HG02938 (cell line): ENCODE measurements at regions not wholly inside any gene's neighbourhood (a gene's known extent, or its start where the extent isn't known, plus 50 kb on each side); places are given as distances from the start of the nearest gene placed in this dataset.
"Not testable (repeated sequence)": the region's sequence is repeated elsewhere in the genome, so short reads cannot be mapped to it uniquely, and the experiment has no call there.

Experiments used
- ATAC-seq: cut with Tn5 transposase; IDR thresholded peaks from one replicate; pipeline ENCODE4 v1.9.1; 2021; ENCODE audit warnings: mild to moderate bottlenecking, moderate library complexity; ENCODE audit not compliant: unreplicated experiment

- ATAC-seq: not testable (repeated sequence)
Measured at GRCh38 chr2:76697439-76697838, 824.7 kb downstream of the LRRTM4 start.

- no peak for ATAC-seq
Measured at GRCh38 chr2:76692908-76693307, 829.3 kb downstream of the LRRTM4 start.

GRCh38 chr2:76688732-76689131 is 833.4 kb downstream of the LRRTM4 start:
- ATAC-seq: no peak

- ATAC-seq: no peak
Measured at GRCh38 chr2:76687923-76688322, 834.3 kb downstream of the LRRTM4 start.

- ATAC-seq: no peak
Measured at GRCh38 chr2:76684756-76685155, 837.4 kb downstream of the LRRTM4 start.

- no peak for ATAC-seq
Measured at GRCh38 chr2:76679025-76679396, 843.2 kb downstream of the LRRTM4 start.

- ATAC-seq: no peak
Measured at GRCh38 chr2:76678383-76679024, 843.7 kb downstream of the LRRTM4 start.

- ATAC-seq: no peak
Measured at GRCh38 chr2:76675212-76675611, 847.0 kb downstream of the LRRTM4 start.

- ATAC-seq: no peak
Measured at GRCh38 chr2:76672798-76673197, 849.4 kb downstream of the LRRTM4 start.

- no peak for ATAC-seq
Measured at GRCh38 chr2:76669966-76670465, 852.2 kb downstream of the LRRTM4 start.

- ATAC-seq: no peak
Measured at GRCh38 chr2:76668279-76668678, 853.9 kb downstream of the LRRTM4 start.

GRCh38 chr2:76667821-76668271 is 854.3 kb downstream of the LRRTM4 start:
- no peak for ATAC-seq

- ATAC-seq: no peak
Measured at GRCh38 chr2:76642129-76642528, 880.0 kb downstream of the LRRTM4 start.

- ATAC-seq: no peak
Measured at GRCh38 chr2:76641506-76641905, 880.7 kb downstream of the LRRTM4 start.

- no peak for ATAC-seq
Measured at GRCh38 chr2:76640905-76641304, 881.3 kb downstream of the LRRTM4 start.

GRCh38 chr2:76639171-76639680 is 883.0 kb downstream of the LRRTM4 start:
- ATAC-seq: no peak

GRCh38 chr2:76633276-76633921 is 888.8 kb downstream of the LRRTM4 start:
- no peak for ATAC-seq

- no peak for ATAC-seq
Measured at GRCh38 chr2:76625101-76625500, 897.1 kb downstream of the LRRTM4 start.

GRCh38 chr2:76613330-76613729 is 902.6 kb upstream of the GCFC2 start:
- ATAC-seq: no peak

GRCh38 chr2:76612764-76613163 is 902.0 kb upstream of the GCFC2 start:
- no peak for ATAC-seq

- ATAC-seq: no peak
Measured at GRCh38 chr2:76610451-76610850, 899.7 kb upstream of the GCFC2 start.

GRCh38 chr2:76599732-76600368 is 889.1 kb upstream of the GCFC2 start:
- ATAC-seq: peak; percentile 98
